ENCODE measurements at regions not wholly inside any gene's neighbourhood (a gene's known extent, or its start where the extent isn't known, plus 50 kb on each side); places are given as distances from the start of the nearest gene placed in this dataset.

DNA sequence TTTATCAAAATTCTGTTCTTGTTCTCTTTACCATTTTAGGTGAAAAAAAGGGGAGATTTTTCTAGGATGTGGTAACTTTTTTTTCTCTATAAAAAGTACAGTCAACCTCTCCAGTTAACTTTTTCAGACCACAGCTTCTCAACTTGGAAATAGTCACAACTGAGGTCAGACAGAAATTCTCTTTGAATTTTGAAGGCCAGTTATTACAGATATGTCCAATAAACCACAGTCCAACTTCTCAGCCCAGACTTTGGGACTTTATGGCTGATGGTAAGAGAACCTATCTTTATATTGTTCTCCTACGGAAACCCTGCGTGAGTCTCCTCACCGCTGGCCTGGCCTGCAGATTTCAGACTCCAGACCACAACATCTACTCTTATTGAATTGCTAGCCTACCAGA lies 176.7 kb downstream of the DACT1 start:
- ChIA-PET POLR2A (ENCODE audit: unreplicated experiment) (no interaction called here), CTCF (no interaction called here)
- Histone ChIP-seq H3K4me3 (no peak overlapping the region), H3F3A (ENCODE audit: insufficient read depth, low read depth) (no peaks in the 10 kb centered on the region), H3K4me2 (no peak overlapping the region), H3K79me2 (ENCODE audit: low read depth) (no peaks in the 10 kb centered on the region), H2AFZ (no peak overlapping the region), H3K27ac (no peak overlapping the region), H3K9me3 (ENCODE audit: insufficient read depth, low read depth) (no peaks in the 10 kb centered on the region), H3K27me3 (ENCODE audit: insufficient read depth, low read depth) (peaks cover 26% of the 10 kb centered on the region), H4K20me1 (ENCODE audit: insufficient read depth) (no peaks in the 10 kb centered on the region), H3K36me3 (ENCODE audit: low read depth) (no peaks in the 10 kb centered on the region), H3K4me1 (replicated peaks; ENCODE audit: insufficient read depth) (no peaks in the 10 kb centered on the region), H3K9me2 (ENCODE audit: insufficient read depth) (no peaks in the 10 kb centered on the region)
- TF ChIP-seq EZH2 (IDR thresholded peaks at IDR 0.05; ENCODE audit: low read depth), result no peak
- TF ChIP-seq, protein P1, sequence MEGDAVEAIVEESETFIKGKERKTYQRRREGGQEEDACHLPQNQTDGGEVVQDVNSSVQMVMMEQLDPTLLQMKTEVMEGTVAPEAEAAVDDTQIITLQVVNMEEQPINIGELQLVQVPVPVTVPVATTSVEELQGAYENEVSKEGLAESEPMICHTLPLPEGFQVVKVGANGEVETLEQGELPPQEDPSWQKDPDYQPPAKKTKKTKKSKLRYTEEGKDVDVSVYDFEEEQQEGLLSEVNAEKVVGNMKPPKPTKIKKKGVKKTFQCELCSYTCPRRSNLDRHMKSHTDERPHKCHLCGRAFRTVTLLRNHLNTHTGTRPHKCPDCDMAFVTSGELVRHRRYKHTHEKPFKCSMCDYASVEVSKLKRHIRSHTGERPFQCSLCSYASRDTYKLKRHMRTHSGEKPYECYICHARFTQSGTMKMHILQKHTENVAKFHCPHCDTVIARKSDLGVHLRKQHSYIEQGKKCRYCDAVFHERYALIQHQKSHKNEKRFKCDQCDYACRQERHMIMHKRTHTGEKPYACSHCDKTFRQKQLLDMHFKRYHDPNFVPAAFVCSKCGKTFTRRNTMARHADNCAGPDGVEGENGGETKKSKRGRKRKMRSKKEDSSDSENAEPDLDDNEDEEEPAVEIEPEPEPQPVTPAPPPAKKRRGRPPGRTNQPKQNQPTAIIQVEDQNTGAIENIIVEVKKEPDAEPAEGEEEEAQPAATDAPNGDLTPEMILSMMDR (conservative IDR thresholded peaks at IDR 0.05), result no peak
- intact Hi-C loops (cut with micrococcal nuclease; ENCODE audit: unreplicated experiment), result no loop called here
- no peak for DNase-seq
- BruUV-seq (replicated peaks), result no TSS peak

DNA sequence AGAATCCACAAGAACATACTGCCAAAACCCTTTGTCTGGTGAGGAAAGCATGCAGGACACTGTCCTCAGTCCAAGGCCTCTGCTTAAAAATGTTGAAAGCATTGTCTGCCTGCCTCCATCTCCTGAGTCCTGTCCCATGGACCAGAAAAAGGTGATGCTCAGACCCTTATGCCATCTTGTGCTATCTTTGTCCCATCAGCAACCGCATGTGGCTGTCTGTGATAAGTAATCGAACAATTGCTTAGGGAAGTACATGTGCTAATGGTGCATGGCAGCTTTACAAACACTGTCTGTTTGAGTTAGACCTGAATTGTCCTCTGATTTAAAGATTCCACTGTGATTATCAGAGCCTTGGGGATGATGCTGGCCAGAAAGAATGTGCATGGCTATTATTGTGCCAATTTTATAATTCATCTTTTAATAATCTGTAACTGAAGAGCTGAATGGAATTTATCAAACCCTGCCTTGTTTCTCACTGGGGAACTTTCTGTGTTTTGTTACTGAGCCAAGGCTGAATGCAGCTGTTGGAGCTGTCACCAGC lies 177.5 kb downstream of the DACT1 start:
- DNase-seq, result no peak
- Histone ChIP-seq H3F3A (ENCODE audit: insufficient read depth, low read depth) (no peaks in the 10 kb centered on the region), H3K4me3 (no peak overlapping the region), H3K79me2 (ENCODE audit: low read depth) (no peaks in the 10 kb centered on the region), H3K9me3 (ENCODE audit: insufficient read depth, low read depth) (no peaks in the 10 kb centered on the region), H3K9me2 (ENCODE audit: insufficient read depth) (no peaks in the 10 kb centered on the region), H3K27me3 (ENCODE audit: insufficient read depth, low read depth) (peaks cover 26% of the 10 kb centered on the region), H3K36me3 (ENCODE audit: low read depth) (no peaks in the 10 kb centered on the region), H4K20me1 (ENCODE audit: insufficient read depth) (no peaks in the 10 kb centered on the region), H3K4me1 (replicated peaks; ENCODE audit: insufficient read depth) (no peaks in the 10 kb centered on the region), H3K27ac (no peak overlapping the region), H3K4me2 (no peak overlapping the region), H2AFZ (no peak overlapping the region)
- POLR2A ChIA-PET (ENCODE audit: unreplicated experiment), result no interaction called here
- TF ChIP-seq, protein P1 (conservative IDR thresholded peaks at IDR 0.05), result no peak
- no peak for TF ChIP-seq EZH2 (IDR thresholded peaks at IDR 0.05; ENCODE audit: low read depth)
- intact Hi-C loops (cut with micrococcal nuclease; ENCODE audit: unreplicated experiment), result no loop called here
- no TSS peak for BruUV-seq (replicated peaks)
- CTCF ChIA-PET, result no interaction called here

DNA sequence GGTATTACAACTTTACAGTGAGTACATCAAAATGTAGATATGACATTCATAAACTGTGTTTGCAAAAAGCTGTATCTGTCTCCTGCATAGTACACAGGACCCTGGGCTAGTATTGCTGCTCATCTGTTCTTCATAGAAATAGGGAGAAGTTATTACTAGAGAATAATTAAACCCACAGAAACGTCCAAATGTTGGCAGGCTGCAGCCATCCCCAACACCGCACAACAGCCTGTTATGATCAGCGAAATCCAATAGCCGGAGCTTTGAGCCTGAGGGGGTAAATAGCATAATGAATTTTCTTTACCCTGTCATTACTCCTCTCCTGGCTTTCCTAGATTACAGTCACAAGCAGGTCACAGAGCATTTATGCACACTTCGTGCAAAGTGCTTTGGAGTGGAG lies 178.0 kb downstream of the DACT1 start:
- H3K27ac ChIP-seq, result no peak overlapping the region
- BruUV-seq (replicated peaks), result no TSS peak
- ChIA-PET POLR2A (ENCODE audit: unreplicated experiment) (no interaction called here), CTCF (no interaction called here)
- H3K79me2 ChIP-seq (ENCODE audit: low read depth), result no peaks in the 10 kb centered on the region
- intact Hi-C loops (cut with micrococcal nuclease; ENCODE audit: unreplicated experiment), result no loop called here
- no peaks in the 10 kb centered on the region for H3K4me1 ChIP-seq (replicated peaks; ENCODE audit: insufficient read depth)
- H3K9me2 ChIP-seq (ENCODE audit: insufficient read depth), result no peaks in the 10 kb centered on the region
- H4K20me1 ChIP-seq (ENCODE audit: insufficient read depth), result no peaks in the 10 kb centered on the region
- no peak overlapping the region for H3K4me2 ChIP-seq
- no peaks in the 10 kb centered on the region for H3F3A ChIP-seq (ENCODE audit: insufficient read depth, low read depth)
- no peak for DNase-seq
- peaks cover 23% of the 10 kb centered on the region for H3K27me3 ChIP-seq (ENCODE audit: insufficient read depth, low read depth)
- no peaks in the 10 kb centered on the region for H3K9me3 ChIP-seq (ENCODE audit: insufficient read depth, low read depth)
- H3K4me3 ChIP-seq, result no peak overlapping the region
- no peak overlapping the region for H2AFZ ChIP-seq
- TF ChIP-seq, protein P1 (conservative IDR thresholded peaks at IDR 0.05), result no peak
- no peak for TF ChIP-seq EZH2 (IDR thresholded peaks at IDR 0.05; ENCODE audit: low read depth)
- H3K36me3 ChIP-seq (ENCODE audit: low read depth), result no peaks in the 10 kb centered on the region
